HPDE6-E6E7 (cell line): ENCODE measurements at regions not wholly inside any gene's neighbourhood (a gene's known extent, or its start where the extent isn't known, plus 50 kb on each side); places are given as distances from the start of the nearest gene placed in this dataset.

ENCODE experiments used
- DNase-seq: peaks from one replicate; pipeline ENCODE4 v3.0.0; 2011; ENCODE audit warnings: missing footprints; ENCODE audit errors: extremely low spot score

GRCh38 chr22:44402196-44403111 lies 89.7 kb upstream of the SHISAL1 start:
- no peak for DNase-seq

- no peak for DNase-seq
Measured at GRCh38 chr22:44401783-44402110, 89.0 kb upstream of the SHISAL1 start.

GRCh38 chr22:44400763-44401060 lies 88.0 kb upstream of the SHISAL1 start:
- no peak for DNase-seq

- no peak for DNase-seq
Measured at GRCh38 chr22:44399906-44400762, 87.4 kb upstream of the SHISAL1 start.

- no peak for DNase-seq
Measured at GRCh38 chr22:44398856-44399837, 86.4 kb upstream of the SHISAL1 start.

GRCh38 chr22:44396727-44397722 lies 84.3 kb upstream of the SHISAL1 start:
- DNase-seq = no peak

GRCh38 chr22:44396021-44396726 lies 83.4 kb upstream of the SHISAL1 start:
- no peak for DNase-seq

GRCh38 chr22:44395118-44396005 lies 82.6 kb upstream of the SHISAL1 start:
- no peak for DNase-seq

- DNase-seq = no peak
Measured at GRCh38 chr22:44394246-44395117, 81.7 kb upstream of the SHISAL1 start.

- no peak for DNase-seq
Measured at GRCh38 chr22:44393066-44393465, 80.3 kb upstream of the SHISAL1 start.

GRCh38 chr22:44392446-44392921 lies 79.7 kb upstream of the SHISAL1 start:
- peak; percentile 40 for DNase-seq

GRCh38 chr22:44391481-44392445 lies 79.0 kb upstream of the SHISAL1 start:
- no peak for DNase-seq

GRCh38 chr22:44391015-44391414 lies 78.3 kb upstream of the SHISAL1 start:
- no peak for DNase-seq

- no peak for DNase-seq
Measured at GRCh38 chr22:44390613-44390970, 77.8 kb upstream of the SHISAL1 start.

GRCh38 chr22:44389926-44390612 lies 77.3 kb upstream of the SHISAL1 start:
- no peak for DNase-seq

- no peak for DNase-seq
Measured at GRCh38 chr22:44389181-44389580, 76.4 kb upstream of the SHISAL1 start.
